Activated gamma-delta T cell (primary cell): ENCODE measurements at regions not wholly inside any gene's neighbourhood (a gene's known extent, or its start where the extent isn't known, plus 50 kb on each side); places are given as distances from the start of the nearest gene placed in this dataset.
"Not testable (repeated sequence)": the region's sequence is repeated elsewhere in the genome, so short reads cannot be mapped to it uniquely, and the experiment has no call there.

Experiments used
- DNase-seq: peaks from one replicate; lab custom pipeline; 2025; lab: John Stamatoyannopoulos, UW

DNA sequence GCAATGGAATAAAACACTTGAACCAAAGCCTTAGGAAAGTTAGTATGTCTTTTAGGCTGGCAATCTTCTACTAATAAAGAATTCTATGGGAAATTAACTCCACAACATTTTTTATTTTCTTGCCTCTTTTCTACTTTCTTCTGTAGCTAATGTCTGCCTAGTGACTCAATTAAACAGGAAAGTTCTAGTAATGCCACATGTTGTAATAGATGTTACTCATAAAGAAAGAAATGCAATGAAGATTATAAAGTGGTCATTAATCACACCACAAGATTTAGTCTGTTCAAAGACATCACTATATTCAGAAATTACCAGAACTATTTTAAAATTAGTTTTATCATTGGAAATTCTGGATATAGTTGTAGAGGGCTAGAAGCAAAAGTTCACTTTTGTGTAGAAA is 329.7 kb downstream of the SI start:
- DNase-seq: no peak

DNA sequence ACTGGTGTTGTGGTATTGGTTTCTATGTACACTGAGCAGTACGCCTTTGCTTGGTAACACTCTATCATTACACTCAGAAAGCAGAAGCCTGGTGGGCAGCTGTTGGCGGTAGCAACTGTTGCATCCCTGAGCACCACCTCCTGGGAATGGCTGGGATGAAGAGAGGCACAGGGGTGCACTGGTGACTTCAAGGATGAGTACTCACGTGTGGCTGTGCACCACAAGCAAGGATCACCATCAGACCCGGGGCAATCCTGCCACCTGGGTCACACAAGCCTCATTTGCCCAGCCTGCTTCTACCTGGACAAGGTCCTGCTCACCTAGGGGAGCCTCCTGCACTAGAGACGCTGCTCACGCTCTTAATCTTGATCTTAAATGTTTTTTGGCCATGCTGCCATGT is 336.4 kb downstream of the SI start:
- DNase-seq: no peak

DNA sequence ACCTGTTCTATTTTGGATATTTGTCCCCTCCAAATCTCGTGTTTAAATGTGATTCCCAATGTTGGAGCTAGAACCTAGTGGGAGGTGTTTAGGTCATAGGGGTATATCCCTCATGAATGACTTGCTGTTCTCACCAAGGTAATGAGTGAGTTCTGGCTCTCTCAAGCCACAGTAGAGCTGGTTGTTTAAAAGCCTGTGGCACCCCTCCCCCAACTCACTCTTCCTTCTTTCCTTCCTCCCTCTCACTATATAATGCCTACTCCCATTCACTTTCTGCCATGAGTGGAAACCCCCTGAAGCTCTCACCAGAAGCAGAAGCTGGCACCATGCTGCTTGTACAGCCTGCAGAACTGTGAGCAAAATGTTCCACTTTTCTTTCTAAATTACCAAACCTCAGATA is 341.1 kb downstream of the SI start:
- no peak for DNase-seq

- DNase-seq: no peak
These were observed 346.1 kb downstream of the SI start for GRCh38 chr3:164732166-164732565.

GRCh38 chr3:164730815-164731360 is 347.4 kb downstream of the SI start:
- DNase-seq: no peak

GRCh38 chr3:164723396-164723795 is 354.9 kb downstream of the SI start:
- DNase-seq: no peak

- not testable (repeated sequence) for DNase-seq
These were observed 375.5 kb downstream of the SI start for GRCh38 chr3:164702808-164703207.

GRCh38 chr3:164687902-164688301 is 390.4 kb downstream of the SI start:
- DNase-seq: no peak

DNA sequence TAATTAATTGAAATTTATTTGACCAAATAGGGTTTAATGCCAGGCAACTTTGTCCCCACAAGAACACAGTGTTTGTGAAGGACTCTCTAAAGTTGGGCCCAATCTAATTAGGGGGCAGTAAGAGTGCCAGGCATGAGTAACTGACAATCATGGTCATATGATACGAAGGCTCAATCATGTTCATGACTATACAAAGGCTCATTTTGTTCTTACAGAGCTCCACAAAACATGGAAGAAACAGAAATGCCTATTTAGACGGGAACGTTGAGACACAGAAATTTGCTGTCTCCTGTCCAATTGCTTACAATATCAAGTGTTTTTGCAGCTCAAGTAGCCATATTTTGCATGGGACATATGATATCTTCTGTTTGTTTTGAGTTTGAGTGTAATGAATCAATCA is 391.1 kb downstream of the SI start:
- no peak for DNase-seq

DNA sequence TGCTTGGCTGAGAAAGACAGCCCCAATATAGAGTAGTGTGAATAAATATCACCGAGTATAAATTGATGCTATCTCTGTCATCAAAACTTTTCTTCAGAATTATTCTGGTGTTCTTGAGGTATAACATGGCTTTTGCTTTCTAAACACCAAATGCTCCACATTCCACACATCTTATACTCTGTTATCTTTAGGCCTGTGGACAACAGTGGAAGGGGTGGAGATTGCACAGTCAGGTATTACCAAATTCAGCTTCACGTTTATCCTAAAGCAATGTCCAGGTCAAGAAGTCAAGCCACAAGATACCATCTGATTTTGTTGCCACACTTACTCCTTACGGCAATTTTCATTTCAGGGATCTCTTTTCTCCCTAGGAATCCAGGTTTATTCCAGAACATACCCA is 394.8 kb downstream of the SI start:
- no peak for DNase-seq

GRCh38 chr3:164679245-164679644 is 399.1 kb downstream of the SI start:
- no peak for DNase-seq

GRCh38 chr3:164677317-164677716 is 401.0 kb downstream of the SI start:
- DNase-seq: no peak

GRCh38 chr3:164673738-164674137 is 404.6 kb downstream of the SI start:
- DNase-seq: no peak

DNA sequence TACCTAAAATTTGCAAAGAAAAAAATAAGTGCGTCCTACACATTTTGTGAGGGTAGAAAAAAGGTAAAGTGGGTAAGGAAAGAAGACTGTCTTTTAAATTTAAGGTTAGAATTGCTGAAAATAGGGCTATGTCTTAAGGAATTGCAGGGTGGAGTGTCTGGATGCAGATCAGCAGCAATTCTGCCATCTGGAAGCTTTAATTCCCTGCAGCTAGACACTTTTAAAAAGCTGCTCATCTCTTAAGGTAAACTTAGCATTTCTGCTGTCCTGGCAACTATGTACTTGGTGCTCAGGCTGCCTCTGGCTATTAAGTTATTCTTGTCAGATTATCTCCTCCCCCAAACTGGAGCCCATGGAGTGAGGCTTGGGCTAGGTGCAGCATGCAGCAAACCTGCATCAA is 420.2 kb downstream of the SI start:
- no peak for DNase-seq

- no peak for DNase-seq
These were observed 420.7 kb downstream of the SI start for GRCh38 chr3:164657631-164658030.

- no peak for DNase-seq
These were observed 422.8 kb downstream of the SI start for GRCh38 chr3:164655462-164655861.

GRCh38 chr3:164641071-164641470 is 437.2 kb downstream of the SI start:
- DNase-seq: no peak

DNA sequence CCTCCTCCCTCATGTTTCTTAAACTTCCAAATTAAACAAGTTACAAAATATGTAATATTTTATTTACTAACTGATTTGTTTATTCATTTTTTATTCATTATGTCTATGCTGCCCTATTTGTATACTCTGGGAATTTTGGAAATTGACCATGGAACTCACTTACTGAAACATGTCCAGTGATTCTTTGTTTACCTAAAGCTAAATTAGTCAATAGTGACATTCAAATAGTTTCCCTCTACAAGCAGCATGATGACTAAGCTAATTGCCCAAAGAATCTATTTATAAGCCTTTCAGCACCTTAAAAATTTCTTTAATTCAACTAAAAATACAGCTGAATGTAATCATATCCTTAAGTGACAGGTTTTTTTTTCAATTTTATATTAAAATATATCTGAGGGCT is 437.7 kb downstream of the SI start:
- DNase-seq: no peak

GRCh38 chr3:164620956-164621355 is 457.3 kb downstream of the SI start:
- DNase-seq: no peak

- DNase-seq: no peak
These were observed 457.9 kb downstream of the SI start for GRCh38 chr3:164620423-164620822.

DNA sequence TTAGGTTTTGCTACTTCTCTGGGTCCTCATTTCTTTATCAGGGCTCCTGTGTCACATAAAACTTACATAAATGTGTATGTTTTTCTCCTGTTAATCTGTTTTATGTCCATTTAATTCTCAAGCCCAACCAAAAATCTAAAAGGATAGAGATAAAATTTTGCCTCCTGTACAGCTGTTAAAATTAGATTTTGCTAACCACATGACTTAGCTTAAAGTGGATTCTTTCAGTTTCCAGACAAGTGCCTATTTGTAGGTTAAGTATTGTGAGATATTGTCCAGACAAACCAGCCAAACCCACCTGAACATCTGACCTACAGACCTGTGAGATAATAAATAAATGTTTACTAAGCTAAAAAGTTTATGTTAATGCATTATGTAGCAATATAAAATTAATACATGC is 465.5 kb downstream of the SI start:
- DNase-seq: no peak

DNA sequence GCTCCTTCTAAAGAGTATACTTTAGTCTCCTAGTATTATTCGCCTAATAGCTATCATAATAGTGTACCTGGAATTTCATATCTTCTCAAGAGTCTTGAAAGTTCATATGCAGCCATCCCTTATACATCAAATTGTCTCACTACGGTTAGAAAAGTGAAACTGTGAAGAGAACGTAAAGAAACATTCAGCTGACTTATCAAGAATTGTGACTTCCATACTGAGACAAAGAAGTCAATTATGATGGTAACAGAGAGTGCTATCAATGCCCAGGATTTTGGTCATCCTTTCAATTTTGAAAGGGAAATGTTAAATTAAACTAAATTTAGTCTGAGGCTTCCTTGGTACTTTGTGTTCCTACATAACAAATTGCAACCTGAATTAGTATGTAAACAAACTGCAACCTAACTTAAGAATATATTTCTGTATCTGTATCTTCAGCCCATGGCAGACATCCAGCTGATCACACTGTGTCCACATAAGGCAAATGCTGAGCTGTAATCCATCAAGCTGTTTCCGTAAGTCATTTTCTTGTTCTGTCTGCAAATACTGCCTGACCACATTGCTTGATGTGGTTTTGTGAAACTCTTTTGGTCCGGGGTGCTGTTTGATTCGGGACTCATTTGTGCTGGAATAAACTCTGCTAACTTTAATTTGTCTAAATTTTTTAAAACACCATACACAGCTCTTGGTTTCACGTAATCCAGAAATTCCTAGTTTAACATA is 469.6 kb downstream of the SI start:
- no peak for DNase-seq

DNA sequence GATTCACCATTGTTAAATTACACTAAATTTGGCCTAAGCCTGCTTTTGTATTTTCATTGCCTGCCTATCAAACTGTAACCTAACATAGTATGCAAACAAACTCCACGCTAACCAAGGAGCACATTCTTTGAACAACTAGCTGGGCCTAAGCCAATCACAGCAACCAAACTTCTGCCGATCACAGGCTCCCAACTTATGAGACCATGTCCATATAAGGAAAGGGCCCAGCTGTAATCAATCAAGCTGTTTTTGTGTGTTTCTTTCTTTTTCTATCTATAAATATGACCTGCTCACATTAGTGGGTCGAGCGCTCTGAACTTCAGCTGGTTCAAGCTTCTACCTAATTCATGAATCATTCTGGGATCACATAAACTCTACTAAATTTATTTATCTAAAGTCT is 473.6 kb downstream of the SI start:
- no peak for DNase-seq

DNA sequence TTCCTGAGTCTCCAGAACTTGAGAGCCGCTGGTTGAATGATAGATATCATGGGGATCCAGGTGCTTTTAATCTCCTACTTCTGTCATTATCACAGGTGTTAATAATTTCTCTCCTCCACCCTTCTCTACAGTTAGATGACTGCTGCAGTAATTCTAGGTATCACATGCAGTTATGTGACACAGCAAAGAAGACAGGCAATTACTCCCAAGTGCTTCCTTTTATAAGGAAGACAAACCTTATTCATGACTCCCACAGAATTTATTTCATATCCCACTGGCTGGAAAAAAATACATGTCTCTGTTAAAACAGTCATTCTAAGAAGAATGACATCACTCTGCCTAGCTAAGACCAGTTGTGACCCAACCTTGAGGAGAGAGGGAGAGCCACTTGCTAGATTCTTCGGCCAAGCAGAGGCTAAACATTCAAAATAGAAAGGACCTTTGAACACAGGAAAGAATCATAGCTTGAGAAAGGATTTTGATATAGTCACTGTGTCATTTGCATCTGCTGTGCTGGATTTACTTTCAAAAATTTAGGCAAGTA is 500.6 kb downstream of the SI start:
- no peak for DNase-seq
